Glomerular visceral epithelial cell (primary cell): ENCODE measurements at regions not wholly inside any gene's neighbourhood (a gene's known extent, or its start where the extent isn't known, plus 50 kb on each side); places are given as distances from the start of the nearest gene placed in this dataset.

Experiments used
- DNase-seq: peaks from one replicate; pipeline ENCODE4 v3.0.0-alpha.2; 2016; ENCODE audit errors: extremely low spot score

GRCh38 chr11:91871048-91871447, 353.6 kb upstream of the FAT3 start:
- DNase-seq = no peak

- no peak for DNase-seq
Observed at GRCh38 chr11:91869686-91870085, 354.9 kb upstream of the FAT3 start.

DNA sequence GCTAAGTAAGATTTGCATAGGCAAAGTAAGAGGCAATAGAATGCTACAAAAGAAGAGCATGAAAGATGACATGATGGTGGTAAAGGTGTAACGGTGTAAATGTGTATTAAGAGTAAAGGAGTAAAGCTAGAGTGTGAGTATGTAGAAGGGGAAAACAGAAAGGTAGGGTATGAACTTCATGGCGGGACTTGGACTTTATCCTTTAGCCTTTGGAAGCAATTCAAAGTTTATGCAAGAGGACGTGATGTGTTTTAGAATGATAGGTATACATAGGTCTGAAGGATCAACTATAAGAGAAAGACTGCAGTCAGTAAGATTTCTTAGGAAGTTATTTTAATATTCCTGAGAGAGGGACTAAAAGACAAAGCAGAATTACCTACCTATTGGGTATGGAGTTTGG, 358.0 kb upstream of the FAT3 start:
- no peak for DNase-seq

- peak; percentile 86 for DNase-seq
Observed at GRCh38 chr11:91860661-91861060, 364.0 kb upstream of the FAT3 start.

DNA sequence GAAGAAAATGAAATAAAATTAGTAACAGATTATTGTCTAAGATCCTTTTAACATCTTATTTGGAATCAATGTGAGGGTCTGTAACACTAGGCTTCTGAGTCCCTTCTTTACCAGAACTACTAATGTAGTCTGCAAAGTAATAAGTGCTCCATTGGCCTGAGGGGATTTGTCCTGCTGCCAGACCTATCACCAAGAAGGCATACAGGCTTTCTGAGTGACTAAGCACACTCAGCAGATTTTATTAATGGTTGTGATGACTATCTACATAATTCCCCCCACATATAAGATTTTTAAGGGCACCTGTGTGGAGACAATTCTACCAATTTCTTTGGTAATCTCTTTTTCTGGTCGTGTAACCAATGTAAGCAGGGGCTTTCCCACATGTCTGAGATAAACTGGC, 365.0 kb upstream of the FAT3 start:
- peak; percentile 23 for DNase-seq

GRCh38 chr11:91857179-91857578, 367.4 kb upstream of the FAT3 start:
- DNase-seq = peak; percentile 5

DNA sequence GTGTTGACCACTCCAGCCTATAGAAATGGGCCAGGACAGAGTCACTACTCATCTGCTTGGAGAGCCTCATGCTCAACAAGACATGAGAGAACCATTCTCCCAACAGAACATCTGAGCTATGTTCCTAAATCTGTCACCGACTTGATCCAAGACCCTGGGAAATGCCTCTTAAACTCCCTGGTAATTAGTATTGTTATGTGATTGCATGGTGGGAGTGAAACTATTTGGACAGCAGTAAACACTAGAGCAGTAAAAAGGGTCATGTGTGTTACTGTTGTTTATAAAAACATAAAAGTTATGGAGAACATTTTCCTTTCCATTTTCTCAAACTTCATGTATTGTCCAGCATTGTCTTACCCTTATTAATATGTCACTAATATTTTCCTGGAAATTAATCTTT, 369.8 kb upstream of the FAT3 start:
- no peak for DNase-seq

DNA sequence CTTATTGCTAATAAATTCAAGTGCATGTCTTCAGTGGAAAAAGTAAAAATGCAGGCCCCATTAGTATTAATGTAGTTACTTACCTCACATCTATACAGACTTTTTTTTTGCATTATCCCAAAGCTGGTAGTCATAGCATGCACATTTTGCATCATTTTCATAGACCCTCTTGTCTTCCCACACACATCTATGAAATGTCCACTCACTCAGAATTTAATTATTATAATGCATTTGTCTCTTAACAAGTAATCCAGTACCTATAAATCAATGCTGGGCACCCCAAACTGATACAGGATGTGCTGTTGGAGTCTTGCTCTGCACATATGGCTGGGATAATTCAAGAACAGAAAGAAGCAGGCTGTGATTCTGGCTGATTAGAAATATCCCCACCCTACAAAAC, 370.4 kb upstream of the FAT3 start:
- no peak for DNase-seq

GRCh38 chr11:91851908-91852307, 372.7 kb upstream of the FAT3 start:
- no peak for DNase-seq

- DNase-seq = no peak
Observed at GRCh38 chr11:91850533-91851275, 373.9 kb upstream of the FAT3 start.

- no peak for DNase-seq
Observed at GRCh38 chr11:91850021-91850420, 374.6 kb upstream of the FAT3 start.

GRCh38 chr11:91846649-91847048, 378.0 kb upstream of the FAT3 start:
- DNase-seq = no peak

- DNase-seq = no peak
Observed at GRCh38 chr11:91846002-91846401, 378.6 kb upstream of the FAT3 start.

- no peak for DNase-seq
Observed at GRCh38 chr11:91840640-91841240, 383.9 kb upstream of the FAT3 start.

DNA sequence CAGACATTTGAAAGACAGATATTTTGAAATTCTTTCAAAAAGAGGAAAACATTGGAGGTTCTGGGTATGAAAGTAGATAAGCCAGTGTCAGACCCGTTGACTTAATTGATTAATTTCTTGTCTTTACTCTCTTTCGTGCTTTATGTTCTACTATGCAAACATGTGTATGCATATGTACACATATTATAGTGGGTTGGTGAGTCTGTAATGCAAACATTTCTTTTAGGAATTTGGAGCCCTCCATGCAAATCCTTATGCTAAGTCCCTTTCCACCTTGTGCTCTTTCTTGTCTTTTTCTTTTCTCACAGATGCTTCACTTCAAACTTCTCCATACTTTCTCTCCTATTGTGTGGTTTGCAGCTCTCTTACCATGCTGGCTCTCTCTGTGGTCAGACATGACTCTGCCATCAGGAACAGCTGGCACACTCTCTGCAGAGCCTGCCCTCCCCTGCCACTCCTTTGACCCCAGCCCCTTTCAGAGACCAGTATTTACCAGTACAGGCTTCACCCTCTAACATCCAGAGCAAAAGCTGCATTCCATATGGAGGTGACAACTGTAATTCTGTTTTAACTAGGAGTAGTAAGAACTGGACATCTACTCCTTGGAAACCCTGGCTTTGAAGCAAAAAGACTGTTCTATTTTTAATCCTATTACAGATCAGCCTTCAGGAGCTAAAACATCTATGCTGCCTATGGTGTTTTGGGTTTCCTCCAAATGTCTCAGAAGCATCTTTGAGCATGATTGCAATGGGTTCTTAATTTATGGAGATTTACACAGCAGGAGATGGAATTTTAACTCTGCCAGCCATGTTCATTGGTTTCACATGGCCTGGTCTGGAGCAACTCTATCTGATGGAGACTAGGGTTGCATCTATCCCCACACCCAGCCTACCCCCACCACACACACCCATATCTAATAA, 386.9 kb upstream of the FAT3 start:
- no peak for DNase-seq

DNA sequence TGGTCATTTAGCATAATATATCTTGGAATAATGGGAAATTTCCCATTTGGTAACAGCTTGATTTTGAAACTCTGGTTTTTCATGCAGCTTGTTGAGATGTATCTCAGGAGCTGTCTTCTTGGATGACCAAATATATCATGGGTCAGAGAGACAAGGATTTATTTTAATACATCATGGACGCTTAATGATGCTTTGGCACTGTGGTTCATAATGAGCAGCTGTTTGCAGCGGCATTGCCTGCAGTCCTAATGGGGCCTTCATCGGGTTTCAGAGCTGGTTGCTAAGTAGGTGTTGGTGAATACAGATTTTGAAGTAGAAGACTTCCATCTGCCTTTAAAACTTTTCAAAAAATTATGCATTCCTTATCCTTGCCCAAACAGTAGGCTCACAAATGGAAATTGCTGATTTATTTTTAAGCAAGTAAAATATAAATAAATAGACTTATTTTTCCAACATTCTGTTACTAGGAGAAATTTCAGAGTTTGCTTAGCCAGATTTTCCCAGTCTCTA, 389.5 kb upstream of the FAT3 start:
- no peak for DNase-seq

DNA sequence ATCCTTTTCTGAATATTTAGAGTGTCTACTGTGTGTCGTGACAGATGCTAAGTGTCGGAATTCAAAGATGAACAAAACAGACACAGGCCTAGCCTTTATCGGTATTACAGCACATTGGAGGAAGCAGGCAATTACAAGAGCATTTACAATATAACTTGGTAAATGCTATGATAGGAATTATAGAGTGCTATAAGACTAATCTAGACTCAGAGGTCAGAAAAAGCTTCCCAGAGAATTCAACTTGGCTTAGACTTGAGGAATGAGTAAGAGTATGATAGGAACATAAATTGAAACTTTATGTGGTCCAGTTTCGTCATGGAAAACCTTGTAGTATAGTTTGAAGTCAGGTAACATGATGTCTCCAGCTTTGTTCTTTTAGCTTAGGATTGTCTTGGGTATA, 395.7 kb upstream of the FAT3 start:
- no peak for DNase-seq

GRCh38 chr11:91825777-91826176, 398.8 kb upstream of the FAT3 start:
- DNase-seq = no peak

- DNase-seq = no peak
Observed at GRCh38 chr11:91823252-91823830, 401.3 kb upstream of the FAT3 start.

DNA sequence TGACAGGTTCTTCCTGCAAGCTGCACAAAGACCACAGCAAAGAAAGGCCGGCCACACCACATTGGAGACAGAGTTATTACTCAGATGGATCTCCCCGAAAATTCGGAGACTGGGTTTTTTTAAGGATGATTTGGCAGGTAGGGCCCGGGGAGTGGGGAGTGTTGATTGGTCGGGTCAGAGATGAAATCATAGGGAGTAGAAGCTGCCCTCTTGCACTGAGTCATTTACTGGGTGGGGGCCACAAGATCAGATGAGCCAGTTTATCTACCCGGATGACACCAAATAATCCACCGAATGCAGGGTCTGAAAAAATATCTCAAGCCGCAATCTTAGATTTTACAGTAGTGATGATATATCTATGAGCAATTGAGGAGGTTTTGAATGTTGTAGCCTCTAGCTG, 401.8 kb upstream of the FAT3 start:
- no peak for DNase-seq

DNA sequence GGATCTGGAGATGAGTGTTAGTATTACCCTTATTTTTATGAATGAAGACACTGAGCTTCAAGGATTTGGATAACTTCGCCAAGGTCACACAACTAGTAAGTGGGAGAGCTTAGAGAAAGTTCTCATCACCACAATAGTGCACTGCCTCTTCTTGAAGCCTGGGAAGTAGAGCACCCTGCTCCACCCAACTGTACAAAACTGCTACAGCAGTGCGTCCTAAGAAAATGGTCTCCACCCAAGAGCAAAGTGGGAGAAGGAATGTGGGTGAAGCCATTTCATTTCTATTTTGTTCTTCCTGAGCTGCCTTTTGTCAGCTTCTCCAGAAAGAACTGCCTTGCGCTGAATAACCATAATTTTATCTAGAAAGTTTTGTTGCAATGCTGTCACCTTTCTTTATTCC, 403.9 kb upstream of the FAT3 start:
- no peak for DNase-seq

GRCh38 chr11:91819777-91820176, 404.8 kb upstream of the FAT3 start:
- DNase-seq = no peak
